ENCODE measurements at regions not wholly inside any gene's neighbourhood (a gene's known extent, or its start where the extent isn't known, plus 50 kb on each side); places are given as distances from the start of the nearest gene placed in this dataset.

DNA sequence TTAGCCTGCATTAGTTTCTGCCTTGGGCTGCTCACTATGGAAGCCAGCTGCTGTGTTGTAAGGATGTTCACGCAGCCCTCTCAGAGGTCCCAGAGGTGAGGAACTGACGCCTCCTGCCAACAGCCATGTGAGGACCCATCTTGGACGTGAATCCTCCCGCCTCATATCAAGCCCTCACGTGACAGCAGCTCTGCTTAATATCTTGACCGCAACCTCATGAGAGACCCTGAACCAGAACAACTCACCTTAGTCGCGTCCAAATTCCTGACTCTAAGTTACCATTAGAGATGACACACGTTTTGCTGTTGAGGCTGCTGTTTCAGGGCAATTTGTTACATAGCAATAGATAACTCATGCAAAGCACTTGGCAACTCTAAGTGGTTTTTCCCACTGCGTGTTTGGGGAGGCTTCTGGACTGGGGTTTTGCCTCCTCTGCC lies 97.7 kb downstream of the TMEM17 start:
- Histone ChIP-seq H3K27ac (ENCODE audit: extremely low read depth, low read depth, low read length) (no peak overlapping the region), H3K4me1 (ENCODE audit: control insufficient read depth, insufficient read depth, low read length) (peaks cover 10% of the 10 kb centered on the region), H3K36me3 (ENCODE audit: control insufficient read depth in 2 of 2, insufficient read depth in 1 of 2, low read length in 2 of 2) (no peaks in the 10 kb centered on the region), H3K9me3 (ENCODE audit: control insufficient read depth, insufficient read depth, low read depth, low read length) (no peaks in the 10 kb centered on the region), H3K4me3 (ENCODE audit: low read depth, low read length) (no peak overlapping the region)
- ChIA-PET POLR2A (no interaction called here), CTCF (interaction anchor here (0.6 to 0.9 kb wide), 2 partner anchors 112 to 495 kb away, joined by 3 read pairs; no protein-coding TSS in a partner anchor)
- TF ChIP-seq ZNF571 (tag by site-specific recombination; IDR thresholded peaks at IDR 0.05) (no peak), ZNF132 (tag by site-specific recombination; IDR thresholded peaks at IDR 0.05; ENCODE audit: borderline replicate concordance) (no peak), ZNF114 (tag by site-specific recombination; IDR thresholded peaks at IDR 0.05) (no peak), ZNF473 (tag by site-specific recombination; IDR thresholded peaks at IDR 0.05) (no peak)

DNA sequence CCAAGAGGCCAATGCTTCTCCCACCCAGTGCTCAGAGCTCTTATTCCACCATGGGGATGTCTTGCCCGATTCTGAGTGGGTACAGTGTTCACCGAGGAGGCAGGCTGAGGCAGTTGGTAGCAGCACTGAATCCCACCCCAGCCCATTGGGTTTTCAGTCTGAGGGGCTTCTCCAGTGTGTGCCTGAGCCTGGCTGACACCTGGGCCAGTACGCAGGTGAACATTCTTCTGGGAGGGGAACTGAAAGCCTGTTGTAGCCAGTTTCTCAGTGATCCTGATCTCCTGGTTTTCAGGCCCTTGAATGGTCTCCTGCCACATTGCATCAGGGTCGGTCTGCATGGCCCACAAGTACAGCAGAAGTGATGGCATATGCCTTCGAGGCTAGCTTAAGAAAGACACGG lies 98.2 kb downstream of the TMEM17 start:
- H3K36me3 ChIP-seq (ENCODE audit: control insufficient read depth in 2 of 2, insufficient read depth in 1 of 2, low read length in 2 of 2), result no peaks in the 10 kb centered on the region
- TF ChIP-seq ZFP3 (tag by site-specific recombination; IDR thresholded peaks at IDR 0.05; ENCODE audit: low read depth), result no peak
- no peak for TF ChIP-seq ZBTB26 (tag by site-specific recombination; optimal IDR thresholded peaks at IDR 0.05)
- TF ChIP-seq ZNF37A (tag by site-specific recombination; IDR thresholded peaks at IDR 0.05), result no peak
- TF ChIP-seq, protein P1, sequence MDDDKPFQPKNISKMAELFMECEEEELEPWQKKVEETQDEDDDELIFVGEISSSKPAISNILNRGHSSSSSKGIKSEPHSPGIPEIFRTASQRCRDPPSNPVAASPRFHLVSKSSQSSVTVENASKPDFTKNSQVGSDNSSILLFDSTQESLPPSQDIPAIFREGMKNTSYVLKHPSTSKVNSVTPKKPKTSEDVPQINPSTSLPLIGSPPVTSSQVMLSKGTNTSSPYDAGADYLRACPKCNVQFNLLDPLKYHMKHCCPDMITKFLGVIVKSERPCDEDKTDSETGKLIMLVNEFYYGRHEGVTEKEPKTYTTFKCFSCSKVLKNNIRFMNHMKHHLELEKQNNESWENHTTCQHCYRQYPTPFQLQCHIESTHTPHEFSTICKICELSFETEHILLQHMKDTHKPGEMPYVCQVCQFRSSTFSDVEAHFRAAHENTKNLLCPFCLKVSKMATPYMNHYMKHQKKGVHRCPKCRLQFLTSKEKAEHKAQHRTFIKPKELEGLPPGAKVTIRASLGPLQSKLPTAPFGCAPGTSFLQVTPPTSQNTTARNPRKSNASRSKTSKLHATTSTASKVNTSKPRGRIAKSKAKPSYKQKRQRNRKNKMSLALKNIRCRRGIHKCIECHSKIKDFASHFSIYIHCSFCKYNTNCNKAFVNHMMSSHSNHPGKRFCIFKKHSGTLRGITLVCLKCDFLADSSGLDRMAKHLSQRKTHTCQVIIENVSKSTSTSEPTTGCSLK (tag by site-specific recombination; IDR thresholded peaks at IDR 0.05), result no peak
- no peak for TF ChIP-seq ZNF561 (tag by site-specific recombination; IDR thresholded peaks at IDR 0.05; ENCODE audit: borderline replicate concordance)
- H3K9me3 ChIP-seq (ENCODE audit: control insufficient read depth, insufficient read depth, low read depth, low read length), result no peaks in the 10 kb centered on the region
- ChIA-PET POLR2A (no interaction called here), CTCF (interaction anchor here (0.6 to 0.9 kb wide), 2 partner anchors 112 to 494 kb away, joined by 3 read pairs; no protein-coding TSS in a partner anchor)
- no peak overlapping the region for H3K4me3 ChIP-seq (ENCODE audit: low read depth, low read length)
- peaks cover 10% of the 10 kb centered on the region for H3K4me1 ChIP-seq (ENCODE audit: control insufficient read depth, insufficient read depth, low read length)
- no peak overlapping the region for H3K27ac ChIP-seq (ENCODE audit: extremely low read depth, low read depth, low read length)

DNA sequence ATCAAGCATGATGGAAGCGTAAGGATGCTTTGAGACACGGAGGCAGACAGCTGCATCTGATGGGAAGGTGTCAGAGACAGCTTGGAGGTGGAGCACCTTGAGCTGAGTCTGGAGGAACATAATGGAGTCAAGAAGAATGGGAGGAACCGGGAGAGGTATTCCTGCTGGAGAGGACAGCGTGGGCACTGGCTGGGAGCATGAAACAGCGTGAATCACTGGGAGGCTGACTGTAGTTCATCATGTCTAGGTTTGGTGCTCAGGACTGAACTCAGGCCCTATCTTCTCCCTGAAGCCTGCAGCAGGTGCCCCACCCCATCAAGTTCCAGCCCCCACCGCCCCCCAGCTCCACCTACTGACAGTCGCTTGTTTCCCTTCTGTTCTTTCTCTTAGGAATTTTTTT lies 98.6 kb downstream of the TMEM17 start:
- Histone ChIP-seq H3K36me3 (ENCODE audit: control insufficient read depth in 2 of 2, insufficient read depth in 1 of 2, low read length in 2 of 2) (no peaks in the 10 kb centered on the region), H3K9me3 (ENCODE audit: control insufficient read depth, insufficient read depth, low read depth, low read length) (no peaks in the 10 kb centered on the region), H3K4me1 (ENCODE audit: control insufficient read depth, insufficient read depth, low read length) (peaks cover 10% of the 10 kb centered on the region), H3K27ac (ENCODE audit: extremely low read depth, low read depth, low read length) (no peak overlapping the region), H3K4me3 (ENCODE audit: low read depth, low read length) (no peak overlapping the region)
- ChIA-PET CTCF (no interaction called here), POLR2A (no interaction called here)
- TF ChIP-seq ZNF768 (tag by site-specific recombination; IDR thresholded peaks at IDR 0.05), result no peak
- TF ChIP-seq ZNF837 (tag by site-specific recombination; IDR thresholded peaks at IDR 0.05), result no peak

DNA sequence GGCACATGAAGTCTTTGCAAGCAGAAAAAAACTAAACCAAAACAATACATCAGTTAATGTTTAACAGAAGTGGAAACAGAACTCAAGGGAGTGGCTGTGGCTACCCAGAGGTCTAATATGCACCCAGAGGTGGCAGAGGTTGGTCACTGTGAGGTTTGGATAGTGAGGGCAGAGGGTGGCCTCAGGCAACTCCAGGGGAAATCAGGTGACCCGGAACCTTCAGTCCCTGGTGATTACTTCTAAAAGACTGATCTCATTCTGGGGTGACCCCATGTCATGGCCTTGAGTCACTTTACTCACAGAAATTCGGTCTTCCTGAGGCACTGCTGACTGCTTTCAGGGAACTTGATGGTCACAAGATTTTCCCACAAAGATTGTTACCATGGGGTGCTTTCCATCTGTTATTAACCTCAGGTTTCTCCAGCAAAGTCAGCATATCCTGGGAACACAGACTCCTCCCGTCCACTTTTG lies 99.4 kb downstream of the TMEM17 start:
- Histone ChIP-seq H3K4me1 (ENCODE audit: control insufficient read depth, insufficient read depth, low read length) (peaks cover 7% of the 10 kb centered on the region), H3K4me3 (ENCODE audit: low read depth, low read length) (no peak overlapping the region), H3K27ac (ENCODE audit: extremely low read depth, low read depth, low read length) (no peak overlapping the region), H3K9me3 (ENCODE audit: control insufficient read depth, insufficient read depth, low read depth, low read length) (no peaks in the 10 kb centered on the region), H3K36me3 (ENCODE audit: control insufficient read depth in 2 of 2, insufficient read depth in 1 of 2, low read length in 2 of 2) (no peaks in the 10 kb centered on the region)
- ChIA-PET POLR2A (no interaction called here), CTCF (no interaction called here)
- no peak for TF ChIP-seq ZNF24 (tag by site-specific recombination; IDR thresholded peaks at IDR 0.05)
- TF ChIP-seq KLF8 (tag by site-specific recombination; IDR thresholded peaks at IDR 0.05), result no peak
- no peak for TF ChIP-seq ZNF645 (tag by site-specific recombination; IDR thresholded peaks at IDR 0.05)
- no peak for TF ChIP-seq ZNF639 (tag by site-specific recombination; IDR thresholded peaks at IDR 0.05)
- TF ChIP-seq ZNF394 (tag by site-specific recombination; IDR thresholded peaks at IDR 0.05; ENCODE audit: borderline replicate concordance), result no peak
- TF ChIP-seq ZNF501 (tag by site-specific recombination; IDR thresholded peaks at IDR 0.05), result no peak
- no peak for TF ChIP-seq IKZF3 (tag by site-specific recombination; IDR thresholded peaks at IDR 0.05)
- TF ChIP-seq, protein P2, sequence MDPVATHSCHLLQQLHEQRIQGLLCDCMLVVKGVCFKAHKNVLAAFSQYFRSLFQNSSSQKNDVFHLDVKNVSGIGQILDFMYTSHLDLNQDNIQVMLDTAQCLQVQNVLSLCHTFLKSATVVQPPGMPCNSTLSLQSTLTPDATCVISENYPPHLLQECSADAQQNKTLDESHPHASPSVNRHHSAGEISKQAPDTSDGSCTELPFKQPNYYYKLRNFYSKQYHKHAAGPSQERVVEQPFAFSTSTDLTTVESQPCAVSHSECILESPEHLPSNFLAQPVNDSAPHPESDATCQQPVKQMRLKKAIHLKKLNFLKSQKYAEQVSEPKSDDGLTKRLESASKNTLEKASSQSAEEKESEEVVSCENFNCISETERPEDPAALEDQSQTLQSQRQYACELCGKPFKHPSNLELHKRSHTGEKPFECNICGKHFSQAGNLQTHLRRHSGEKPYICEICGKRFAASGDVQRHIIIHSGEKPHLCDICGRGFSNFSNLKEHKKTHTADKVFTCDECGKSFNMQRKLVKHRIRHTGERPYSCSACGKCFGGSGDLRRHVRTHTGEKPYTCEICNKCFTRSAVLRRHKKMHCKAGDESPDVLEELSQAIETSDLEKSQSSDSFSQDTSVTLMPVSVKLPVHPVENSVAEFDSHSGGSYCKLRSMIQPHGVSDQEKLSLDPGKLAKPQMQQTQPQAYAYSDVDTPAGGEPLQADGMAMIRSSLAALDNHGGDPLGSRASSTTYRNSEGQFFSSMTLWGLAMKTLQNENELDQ (tag by site-specific recombination; IDR thresholded peaks at IDR 0.05; ENCODE audit: low read depth), result no peak
- TF ChIP-seq ZNF510 (tag by site-specific recombination; IDR thresholded peaks at IDR 0.05; ENCODE audit: insufficient replicate concordance), result no peak
- no peak for TF ChIP-seq EGR2 (tag by site-specific recombination; IDR thresholded peaks at IDR 0.05; ENCODE audit: low read depth)

All from HEK293 (cell line).